ENCODE measurements at regions not wholly inside any gene's neighbourhood (a gene's known extent, or its start where the extent isn't known, plus 50 kb on each side); places are given as distances from the start of the nearest gene placed in this dataset.
"Not testable (repeated sequence)": the region's sequence is repeated elsewhere in the genome, so short reads cannot be mapped to it uniquely, and the experiment has no call there.

DNA sequence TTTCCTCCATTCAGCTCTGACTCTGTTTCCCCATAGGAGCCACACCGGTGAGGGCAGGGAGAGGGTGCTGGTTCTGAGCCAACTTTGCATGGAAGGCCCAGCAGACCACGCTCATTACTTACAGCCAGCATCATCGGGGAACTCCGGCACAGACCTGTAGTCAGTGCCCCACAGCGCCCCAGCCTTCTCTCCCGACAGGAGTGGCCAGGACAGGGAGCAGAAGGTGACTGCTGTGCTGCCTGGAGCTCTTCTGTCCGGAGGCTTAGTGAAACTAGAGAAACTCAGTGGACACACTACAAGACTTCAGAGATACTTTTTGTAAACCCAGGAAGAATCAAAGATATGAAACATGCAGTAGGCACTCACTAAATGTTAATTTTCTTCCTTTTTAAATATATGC, 111.6 kb upstream of the PLGLB2 start:
- not testable (repeated sequence) for TF ChIP-seq CTCF (IDR thresholded peaks at IDR 0.05); EZH2 (IDR thresholded peaks at IDR 0.05; ENCODE audit: borderline replicate concordance, insufficient read depth, low read depth, low read length, poor library complexity, severe bottlenecking)
